GM12878 (cell line): ENCODE measurements at regions not wholly inside any gene's neighbourhood (a gene's known extent, or its start where the extent isn't known, plus 50 kb on each side); places are given as distances from the start of the nearest gene placed in this dataset.

ENCODE experiments used
- ATAC-seq: fragments of 200-7000 bp; cut with Tn5 transposase; 3 replicates; pipeline ENCODE4 v1.9.1; 2020; ENCODE audit warnings: mild to moderate bottlenecking, moderate library complexity
- BruUV-seq: library from RNA; stranded (reverse); fragments of 400-500 nt; replicated peaks from 2 replicates; lab custom pipeline; 2021; lab: Mats Ljungman, UMichigan
- CTCF ChIA-PET: fragments of 300-600 bp; sonication (Branson Sonifier 250); formaldehyde crosslinking; extraction: SDS; loops from one replicate; lab custom pipeline; 2021; ENCODE audit warnings: inconsistent platforms; lab: Yijun Ruan, JAX
- POLR2A ChIA-PET: fragments of 350-600 bp; formaldehyde crosslinking; extraction: SDS; loops from one replicate; lab custom pipeline; 2021; ENCODE audit warnings: inconsistent platforms; lab: Charles Lee
- RAD21 ChIA-PET: fragments of 300-600 bp; sonication (Branson Sonifier 250); formaldehyde crosslinking; loops from one replicate; lab custom pipeline; 2023; ENCODE audit warnings: antibody characterized with exemption; ENCODE audit not compliant: unreplicated experiment; lab: Charles Lee
- SMC1A ChIA-PET: fragments of 300-600 bp; sonication (Branson Sonifier 250); formaldehyde crosslinking; loops from one replicate; lab custom pipeline; 2023; ENCODE audit not compliant: unreplicated experiment, uncharacterized antibody; lab: Charles Lee
- DNase-seq: peaks from one replicate; pipeline ENCODE4 v3.0.0-alpha.2; 2011; ENCODE audit warnings: low read depth, low spot score
- FAIRE-seq: peaks from 3 replicates; lab custom pipeline; 2011; peaks lifted over from hg19 to GRCh38; lab: Jason Lieb, UNC
- H2AFZ ChIP-seq: 2 replicates; pipeline ENCODE4 v1.6.0; 2011; ENCODE audit warnings: low read depth, low read length, control low read depth; ENCODE audit not compliant: control insufficient read depth
- H3K27ac ChIP-seq: 2 replicates; pipeline ENCODE4 v1.5.1; 2011; ENCODE audit warnings: control low read depth; ENCODE audit not compliant: control insufficient read depth, insufficient read depth
- H3K27me3 ChIP-seq, 2 experiments: replicated peaks in 1 of 2; 2 replicates each; pipeline versions ENCODE4 v1.6.0 to v1.6.1; 2011; ENCODE audit warnings: low read length in 1 of 2; ENCODE audit not compliant: control insufficient read depth in 2 of 2, insufficient read depth in 2 of 2
- H3K36me3 ChIP-seq, 2 experiments: 2 replicates each; pipeline ENCODE4 v1.5.1; 2011; ENCODE audit warnings: low read length in 1 of 2; ENCODE audit not compliant: control insufficient read depth in 2 of 2, insufficient read depth in 2 of 2
- H3K4me1 ChIP-seq: 2 replicates; pipeline ENCODE4 v1.6.1; 2011; ENCODE audit warnings: mild to moderate bottlenecking, low read length, moderate library complexity, mixed read lengths; ENCODE audit not compliant: control insufficient read depth, insufficient read depth
- H3K4me2 ChIP-seq: 2 replicates; pipeline ENCODE4 v1.6.0; 2011; ENCODE audit warnings: control low read depth; ENCODE audit not compliant: control insufficient read depth, insufficient read depth
- H3K4me3 ChIP-seq: fragments of 200-600 bp; sonication (generic); 2 replicates; pipeline ENCODE4 v1.5.1; 2016
- H3K79me2 ChIP-seq: 2 replicates; pipeline ENCODE4 v1.6.0; 2011; ENCODE audit warnings: low read length; ENCODE audit not compliant: control insufficient read depth, insufficient read depth
- H3K9ac ChIP-seq: 2 replicates; pipeline ENCODE4 v1.8.0; 2011; ENCODE audit warnings: low read length, control low read depth, mixed read lengths; ENCODE audit not compliant: control insufficient read depth, insufficient read depth
- H3K9me3 ChIP-seq: replicated peaks from 3 replicates; pipeline ENCODE4 v1.5.1; 2011; ENCODE audit warnings: mild to moderate bottlenecking, low read length; ENCODE audit not compliant: control insufficient read depth, insufficient read depth
- H4K20me1 ChIP-seq: 2 replicates; pipeline ENCODE4 v1.6.0; 2011; ENCODE audit not compliant: control insufficient read depth, insufficient read depth
- ASH2L ChIP-seq: fragments of 300-600, 200-600 bp; sonication (generic); IDR thresholded peaks from 2 replicates; pipeline ENCODE4 v1.6.1; 2017; ENCODE audit warnings: low read depth, mild to moderate bottlenecking, borderline replicate concordance
- MTA2 ChIP-seq: fragments of 450-650 bp; IDR thresholded peaks from 2 replicates; pipeline ENCODE4 v1.6.1; 2016; ENCODE audit warnings: low read depth, mild to moderate bottlenecking, moderate library complexity
- NFXL1 ChIP-seq: fragments of 450-650 bp; IDR thresholded peaks from 2 replicates; pipeline ENCODE4 v1.6.1; 2017; ENCODE audit warnings: antibody characterized with exemption, mild to moderate bottlenecking, borderline replicate concordance
- NFYB ChIP-seq: IDR thresholded peaks from 2 replicates; pipeline ENCODE4 v1.6.1; 2011; ENCODE audit warnings: low read depth, mild to moderate bottlenecking, low read length, improper control_type of control experiment, moderate library complexity; ENCODE audit not compliant: insufficient read depth
- NR2C1 ChIP-seq: fragments of 450-650 bp; IDR thresholded peaks from 2 replicates; pipeline ENCODE4 v1.6.1; 2017; ENCODE audit warnings: antibody characterized with exemption, mild to moderate bottlenecking, moderate library complexity
- NR2F1 ChIP-seq: fragments of 450-650 bp; conservative IDR thresholded peaks from 2 replicates; pipeline ENCODE4 v1.6.1; 2017; ENCODE audit warnings: mild to moderate bottlenecking
- RBBP5 ChIP-seq: fragments of 200-600 bp; sonication (generic); conservative IDR thresholded peaks from 2 replicates; pipeline ENCODE4 v1.6.1; 2016
- SIN3A ChIP-seq: IDR thresholded peaks from 2 replicates; pipeline ENCODE4 v1.6.1; 2012; ENCODE audit warnings: low read depth, low read length, improper control_type of control experiment
- TCF12 ChIP-seq: IDR thresholded peaks from 2 replicates; pipeline ENCODE4 v1.6.1; 2011; ENCODE audit warnings: low read depth, mild to moderate bottlenecking, low read length
- WGBS: methylation state at CpG from one replicate; pipeline ENCODE4 v1.1.6; 2016; ENCODE audit warnings: low lambda C conversion rate; ENCODE audit not compliant: insufficient replicate concordance, insufficient coverage; ENCODE audit errors: missing lambda C conversion rate; 5-methylcytosine and 5-hydroxymethylcytosine counted together
- in situ Hi-C: fragments of 300-500 bp; cut with MboI; formaldehyde crosslinking; loops from 9 replicates; pipeline ENCODE4 v1.14.3; 2018; ENCODE audit warnings: mixed read lengths
- intact Hi-C: fragments of 100-400 bp; cut with micrococcal nuclease; formaldehyde crosslinking; loops from one replicate; pipeline ENCODE4 v1.14.2; 2022; ENCODE audit not compliant: unreplicated experiment
- TF ChIP-seq, protein P1 (sequence below), 3 experiments: IDR thresholded peaks in 2 of 3; conservative IDR thresholded peaks in 1 of 3; 2 replicates each; pipeline ENCODE4 v1.5.1; 2011; ENCODE audit warnings: low read depth in 3 of 3, low read length in 3 of 3, mild to moderate bottlenecking in 3 of 3, control low read depth in 2 of 3, moderate library complexity in 2 of 3, inconsistent platforms in 1 of 3, mixed read lengths in 1 of 3; ENCODE audit not compliant: control insufficient read depth in 2 of 3, insufficient read depth in 1 of 3; ENCODE audit errors: extremely low read depth in 1 of 3
- TF ChIP-seq, protein P2 (sequence below): IDR thresholded peaks from 2 replicates; pipeline ENCODE4 v1.6.1; 2011; ENCODE audit warnings: low read depth, low read length, improper control_type of control experiment, borderline replicate concordance
- TF ChIP-seq, protein P3 (sequence below): fragments of 450-650 bp; IDR thresholded peaks from 2 replicates; pipeline ENCODE4 v1.6.1; 2017; ENCODE audit warnings: borderline replicate concordance
- TF ChIP-seq, protein P4 (sequence below): IDR thresholded peaks from 2 replicates; pipeline ENCODE4 v1.6.1; 2012; ENCODE audit warnings: low read depth, low read length, improper control_type of control experiment
- TF ChIP-seq, protein P5 (sequence below): IDR thresholded peaks from 2 replicates; pipeline ENCODE4 v1.6.1; 2011; ENCODE audit warnings: borderline replicate concordance, low read depth, mild to moderate bottlenecking, moderate library complexity, low read length; ENCODE audit not compliant: insufficient read depth, poor library complexity, severe bottlenecking
- TF ChIP-seq, protein P6 (sequence below): fragments of 450-650 bp; IDR thresholded peaks from 2 replicates; pipeline ENCODE4 v1.6.1; 2014; ENCODE audit warnings: mild to moderate bottlenecking

DNA sequence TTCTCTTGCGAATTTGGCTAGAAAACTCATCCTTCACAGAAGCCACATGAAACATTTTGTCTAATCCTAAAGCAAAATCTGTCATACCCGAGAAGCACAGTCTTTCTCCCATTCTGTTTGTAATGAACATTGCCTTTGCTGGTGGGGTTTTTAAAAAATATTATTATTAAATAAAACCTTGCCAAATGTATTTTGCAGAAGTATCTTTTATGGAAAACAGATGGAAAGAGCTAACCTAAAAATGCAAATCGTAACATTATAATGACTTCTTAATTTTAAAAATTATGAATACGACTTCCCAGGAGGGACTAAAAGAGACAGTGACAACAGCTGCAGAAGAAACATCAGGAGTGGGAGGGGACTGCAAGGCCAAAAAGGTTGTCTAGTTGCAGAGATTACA is 246.3 kb upstream of the TAS2R1 start:
- Histone ChIP-seq H3K4me1 (no peaks in the 10 kb centered on the region), H3K27ac (no peak overlapping the region), H3K27me3 (no peaks in the 10 kb centered on the region), H3K9me3 (no peaks in the 10 kb centered on the region), H3K4me3 (no peak overlapping the region), H4K20me1 (no peaks in the 10 kb centered on the region), H2AFZ (no peak overlapping the region), H3K9ac (no peak overlapping the region), H3K36me3 (no peaks in the 10 kb centered on the region), H3K79me2 (no peaks in the 10 kb centered on the region), H3K4me2 (no peak overlapping the region)
- no peak for ATAC-seq
- POLR2A ChIA-PET = no interaction called here
- WGBS = 45% methylated on average over 4 of the region's 4 CpGs
- no TSS peak for BruUV-seq
- no peak for FAIRE-seq
- SMC1A ChIA-PET = no interaction called here
- DNase-seq = no peak
- intact Hi-C loops (no loop called here), in situ Hi-C loops (no loop called here)
- CTCF ChIA-PET = no interaction called here
- RAD21 ChIA-PET = no interaction called here
- TF ChIP-seq NFYB (no peak), NR2C1 (no peak), SIN3A (no peak), ASH2L (no peak), NR2F1 (no peak), MTA2 (no peak), RBBP5 (no peak), TCF12 (no peak), NFXL1 (no peak)
- TF ChIP-seq, protein P1, sequence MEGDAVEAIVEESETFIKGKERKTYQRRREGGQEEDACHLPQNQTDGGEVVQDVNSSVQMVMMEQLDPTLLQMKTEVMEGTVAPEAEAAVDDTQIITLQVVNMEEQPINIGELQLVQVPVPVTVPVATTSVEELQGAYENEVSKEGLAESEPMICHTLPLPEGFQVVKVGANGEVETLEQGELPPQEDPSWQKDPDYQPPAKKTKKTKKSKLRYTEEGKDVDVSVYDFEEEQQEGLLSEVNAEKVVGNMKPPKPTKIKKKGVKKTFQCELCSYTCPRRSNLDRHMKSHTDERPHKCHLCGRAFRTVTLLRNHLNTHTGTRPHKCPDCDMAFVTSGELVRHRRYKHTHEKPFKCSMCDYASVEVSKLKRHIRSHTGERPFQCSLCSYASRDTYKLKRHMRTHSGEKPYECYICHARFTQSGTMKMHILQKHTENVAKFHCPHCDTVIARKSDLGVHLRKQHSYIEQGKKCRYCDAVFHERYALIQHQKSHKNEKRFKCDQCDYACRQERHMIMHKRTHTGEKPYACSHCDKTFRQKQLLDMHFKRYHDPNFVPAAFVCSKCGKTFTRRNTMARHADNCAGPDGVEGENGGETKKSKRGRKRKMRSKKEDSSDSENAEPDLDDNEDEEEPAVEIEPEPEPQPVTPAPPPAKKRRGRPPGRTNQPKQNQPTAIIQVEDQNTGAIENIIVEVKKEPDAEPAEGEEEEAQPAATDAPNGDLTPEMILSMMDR (IDR thresholded peaks at IDR 0.05 in 2 of 3, conservative IDR thresholded peaks at IDR 0.05 in 1 of 3; ENCODE audit: control insufficient read depth in 2 of 3, extremely low read depth in 1 of 3, insufficient read depth in 1 of 3, low read depth in 3 of 3, low read length in 3 of 3) = no peak
- TF ChIP-seq, protein P2, sequence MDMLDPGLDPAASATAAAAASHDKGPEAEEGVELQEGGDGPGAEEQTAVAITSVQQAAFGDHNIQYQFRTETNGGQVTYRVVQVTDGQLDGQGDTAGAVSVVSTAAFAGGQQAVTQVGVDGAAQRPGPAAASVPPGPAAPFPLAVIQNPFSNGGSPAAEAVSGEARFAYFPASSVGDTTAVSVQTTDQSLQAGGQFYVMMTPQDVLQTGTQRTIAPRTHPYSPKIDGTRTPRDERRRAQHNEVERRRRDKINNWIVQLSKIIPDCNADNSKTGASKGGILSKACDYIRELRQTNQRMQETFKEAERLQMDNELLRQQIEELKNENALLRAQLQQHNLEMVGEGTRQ = no peak
- TF ChIP-seq, protein P3, sequence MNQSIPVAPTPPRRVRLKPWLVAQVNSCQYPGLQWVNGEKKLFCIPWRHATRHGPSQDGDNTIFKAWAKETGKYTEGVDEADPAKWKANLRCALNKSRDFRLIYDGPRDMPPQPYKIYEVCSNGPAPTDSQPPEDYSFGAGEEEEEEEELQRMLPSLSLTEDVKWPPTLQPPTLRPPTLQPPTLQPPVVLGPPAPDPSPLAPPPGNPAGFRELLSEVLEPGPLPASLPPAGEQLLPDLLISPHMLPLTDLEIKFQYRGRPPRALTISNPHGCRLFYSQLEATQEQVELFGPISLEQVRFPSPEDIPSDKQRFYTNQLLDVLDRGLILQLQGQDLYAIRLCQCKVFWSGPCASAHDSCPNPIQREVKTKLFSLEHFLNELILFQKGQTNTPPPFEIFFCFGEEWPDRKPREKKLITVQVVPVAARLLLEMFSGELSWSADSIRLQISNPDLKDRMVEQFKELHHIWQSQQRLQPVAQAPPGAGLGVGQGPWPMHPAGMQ = no peak
- TF ChIP-seq, protein P4, sequence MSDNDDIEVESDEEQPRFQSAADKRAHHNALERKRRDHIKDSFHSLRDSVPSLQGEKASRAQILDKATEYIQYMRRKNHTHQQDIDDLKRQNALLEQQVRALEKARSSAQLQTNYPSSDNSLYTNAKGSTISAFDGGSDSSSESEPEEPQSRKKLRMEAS = no peak
- TF ChIP-seq, protein P5, sequence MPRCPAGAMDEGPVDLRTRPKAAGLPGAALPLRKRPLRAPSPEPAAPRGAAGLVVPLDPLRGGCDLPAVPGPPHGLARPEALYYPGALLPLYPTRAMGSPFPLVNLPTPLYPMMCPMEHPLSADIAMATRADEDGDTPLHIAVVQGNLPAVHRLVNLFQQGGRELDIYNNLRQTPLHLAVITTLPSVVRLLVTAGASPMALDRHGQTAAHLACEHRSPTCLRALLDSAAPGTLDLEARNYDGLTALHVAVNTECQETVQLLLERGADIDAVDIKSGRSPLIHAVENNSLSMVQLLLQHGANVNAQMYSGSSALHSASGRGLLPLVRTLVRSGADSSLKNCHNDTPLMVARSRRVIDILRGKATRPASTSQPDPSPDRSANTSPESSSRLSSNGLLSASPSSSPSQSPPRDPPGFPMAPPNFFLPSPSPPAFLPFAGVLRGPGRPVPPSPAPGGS = no peak
- TF ChIP-seq, protein P6, sequence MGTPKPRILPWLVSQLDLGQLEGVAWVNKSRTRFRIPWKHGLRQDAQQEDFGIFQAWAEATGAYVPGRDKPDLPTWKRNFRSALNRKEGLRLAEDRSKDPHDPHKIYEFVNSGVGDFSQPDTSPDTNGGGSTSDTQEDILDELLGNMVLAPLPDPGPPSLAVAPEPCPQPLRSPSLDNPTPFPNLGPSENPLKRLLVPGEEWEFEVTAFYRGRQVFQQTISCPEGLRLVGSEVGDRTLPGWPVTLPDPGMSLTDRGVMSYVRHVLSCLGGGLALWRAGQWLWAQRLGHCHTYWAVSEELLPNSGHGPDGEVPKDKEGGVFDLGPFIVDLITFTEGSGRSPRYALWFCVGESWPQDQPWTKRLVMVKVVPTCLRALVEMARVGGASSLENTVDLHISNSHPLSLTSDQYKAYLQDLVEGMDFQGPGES = no peak
